ENCODE measurements at regions not wholly inside any gene's neighbourhood (a gene's known extent, or its start where the extent isn't known, plus 50 kb on each side); places are given as distances from the start of the nearest gene placed in this dataset.
A peak's percentile ranks its signal among the peaks of the same experiment; 100 is the strongest.
"Not testable (repeated sequence)": the region's sequence is repeated elsewhere in the genome, so short reads cannot be mapped to it uniquely, and the experiment has no call there.

DNA sequence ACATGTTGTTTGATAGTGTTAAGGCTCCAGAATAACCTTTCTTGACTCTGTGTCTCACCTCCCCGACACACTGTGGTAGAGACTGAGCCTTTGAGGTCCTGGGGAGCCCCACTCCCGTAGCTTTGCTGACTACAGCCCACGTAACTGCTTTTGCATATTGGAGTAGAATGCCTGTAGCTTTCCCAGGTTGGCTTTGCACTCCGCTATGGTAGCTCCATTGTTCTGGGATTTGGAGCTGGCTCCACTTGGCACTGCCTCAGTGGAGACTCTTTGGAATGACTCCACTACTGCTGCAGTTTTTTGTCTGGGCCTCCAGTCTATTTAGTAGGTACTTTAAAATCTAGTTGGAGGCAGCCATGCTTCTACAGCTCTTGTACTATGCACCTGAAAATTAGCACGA, 56.2 kb upstream of the ANXA1 start:
- DNase-seq: no peak

GRCh38 chr9:73093740-73094379, 57.8 kb upstream of the ANXA1 start:
- DNase-seq: no peak

- DNase-seq: no peak
Measured at GRCh38 chr9:73093016-73093739, 58.5 kb upstream of the ANXA1 start.

- DNase-seq: no peak
Measured at GRCh38 chr9:73091909-73092308, 59.8 kb upstream of the ANXA1 start.

- no peak for DNase-seq
Measured at GRCh38 chr9:73090214-73090613, 61.5 kb upstream of the ANXA1 start.

- DNase-seq: no peak
Measured at GRCh38 chr9:73089304-73089985, 62.2 kb upstream of the ANXA1 start.

DNA sequence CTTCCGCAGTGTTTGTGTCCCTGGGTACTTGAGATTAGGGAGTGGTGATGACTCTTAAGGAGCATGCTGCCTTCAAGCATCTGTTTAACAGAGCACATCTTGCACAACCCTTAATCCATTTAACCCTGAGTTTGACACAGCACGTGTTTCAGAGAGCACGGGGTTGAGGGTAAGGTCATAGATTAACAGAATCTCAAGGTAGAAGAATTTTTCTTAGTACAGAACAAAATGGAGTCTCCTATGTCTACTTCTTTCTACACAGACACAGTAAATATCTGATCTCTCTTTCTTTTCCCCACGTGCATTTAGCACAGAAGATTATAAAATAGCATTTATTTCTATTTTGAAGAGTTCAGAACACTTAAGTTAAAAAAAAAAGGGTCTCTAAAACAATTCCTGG, 63.8 kb upstream of the ANXA1 start:
- not testable (repeated sequence) for DNase-seq

- no peak for DNase-seq
Measured at GRCh38 chr9:73083519-73083918, 68.1 kb upstream of the ANXA1 start.

DNA sequence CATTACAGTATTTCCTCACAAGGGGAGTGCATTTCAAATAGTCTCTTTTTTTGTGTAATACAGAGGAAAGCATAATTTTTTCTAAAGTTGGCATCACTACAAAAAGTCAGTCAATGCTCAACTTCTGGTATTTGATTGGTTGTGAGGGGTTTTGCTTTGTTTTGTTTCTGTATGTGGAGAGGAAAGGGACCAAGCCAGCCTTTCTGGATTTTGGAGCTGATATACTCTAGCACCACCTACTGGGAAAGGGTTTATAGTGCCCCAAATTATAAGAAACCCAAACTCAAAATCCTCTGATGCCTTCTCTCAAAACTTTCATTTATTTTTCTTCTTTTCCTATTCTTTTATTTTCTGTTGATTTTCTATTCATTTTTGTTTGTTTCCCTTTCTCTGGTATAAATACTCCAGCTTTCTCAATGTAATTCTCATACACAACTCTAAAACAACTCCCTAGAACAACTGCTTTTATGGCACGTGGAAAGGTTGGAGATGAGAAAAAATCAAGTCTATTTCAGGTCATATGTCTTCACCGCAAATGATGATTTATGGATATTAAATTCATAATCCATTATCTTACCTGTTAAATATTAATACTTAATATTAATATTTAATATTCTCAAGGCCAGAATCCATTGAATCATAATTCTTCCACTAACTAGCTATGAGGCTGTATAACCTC, 69.5 kb upstream of the ANXA1 start:
- DNase-seq: peak; percentile 39

GRCh38 chr9:73080110-73080694, 71.5 kb upstream of the ANXA1 start:
- DNase-seq: no peak

GRCh38 chr9:73079326-73079725, 72.3 kb upstream of the ANXA1 start:
- DNase-seq: no peak

GRCh38 chr9:73077625-73078030, 74.0 kb upstream of the ANXA1 start:
- no peak for DNase-seq

DNA sequence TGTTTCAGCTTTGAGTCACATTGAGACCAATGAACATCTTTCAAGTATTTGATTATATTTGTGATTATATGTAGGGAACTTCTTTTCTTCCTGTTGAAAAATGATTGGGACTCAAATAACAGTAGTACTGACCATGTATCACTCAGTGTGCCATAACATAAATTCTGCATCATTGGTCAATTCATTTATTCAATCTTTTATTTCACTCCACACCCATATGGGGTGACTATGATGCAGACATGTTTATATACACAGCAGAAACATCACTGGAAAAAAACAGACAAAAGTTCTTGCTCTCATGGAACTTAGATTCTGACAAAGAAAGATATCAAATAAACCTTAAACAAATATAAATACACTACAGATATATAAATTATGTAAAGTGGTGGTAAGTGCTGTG, 74.7 kb upstream of the ANXA1 start:
- no peak for DNase-seq

DNA sequence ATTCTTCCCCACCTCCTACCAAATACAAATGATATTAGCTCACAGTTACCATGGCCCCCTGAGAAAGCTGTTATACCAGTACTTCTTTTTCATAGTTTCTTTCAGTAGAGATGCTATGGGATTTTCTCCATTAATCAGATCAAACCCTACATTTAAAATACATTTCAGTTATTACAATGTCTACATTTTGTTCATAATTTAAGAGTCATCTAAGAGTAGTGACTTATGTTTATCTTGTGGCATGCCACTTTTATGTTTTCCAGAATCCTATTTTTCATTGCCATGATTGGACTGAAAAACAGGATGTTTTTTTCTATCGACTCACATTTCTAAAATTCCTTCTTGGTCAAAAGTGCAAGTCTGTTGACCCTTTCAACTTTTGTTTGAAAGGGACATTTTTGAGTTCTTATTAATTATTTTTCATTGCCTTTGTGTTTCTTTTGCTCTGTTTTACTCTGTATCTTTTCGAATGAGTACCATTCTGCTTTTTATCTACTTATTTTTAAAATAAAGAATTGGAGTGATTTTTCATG, 77.4 kb upstream of the ANXA1 start:
- DNase-seq: no peak

- no peak for DNase-seq
Measured at GRCh38 chr9:73073337-73074175, 78.1 kb upstream of the ANXA1 start.

GRCh38 chr9:73067074-73067473, 84.6 kb upstream of the ANXA1 start:
- DNase-seq: no peak

DNA sequence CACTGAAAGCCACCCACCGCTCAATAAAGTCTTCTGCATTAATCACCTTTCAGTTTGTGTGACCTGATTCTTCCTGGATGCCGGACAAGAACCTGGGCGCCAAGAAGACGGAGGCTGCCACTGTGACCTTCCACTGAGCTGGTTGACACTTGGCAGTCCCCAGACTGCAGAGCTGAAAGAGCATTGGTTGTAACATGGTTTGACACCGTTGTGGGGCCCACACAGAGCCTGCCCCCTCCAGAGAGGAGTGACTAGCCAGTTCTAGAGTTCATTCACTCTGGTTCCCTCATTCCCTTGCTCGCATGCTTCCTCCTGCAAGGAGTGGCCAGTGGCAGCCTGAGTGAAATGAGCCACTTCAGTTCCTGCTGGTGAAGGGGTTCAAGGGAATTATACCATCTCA, 86.2 kb upstream of the ANXA1 start:
- DNase-seq: no peak

DNA sequence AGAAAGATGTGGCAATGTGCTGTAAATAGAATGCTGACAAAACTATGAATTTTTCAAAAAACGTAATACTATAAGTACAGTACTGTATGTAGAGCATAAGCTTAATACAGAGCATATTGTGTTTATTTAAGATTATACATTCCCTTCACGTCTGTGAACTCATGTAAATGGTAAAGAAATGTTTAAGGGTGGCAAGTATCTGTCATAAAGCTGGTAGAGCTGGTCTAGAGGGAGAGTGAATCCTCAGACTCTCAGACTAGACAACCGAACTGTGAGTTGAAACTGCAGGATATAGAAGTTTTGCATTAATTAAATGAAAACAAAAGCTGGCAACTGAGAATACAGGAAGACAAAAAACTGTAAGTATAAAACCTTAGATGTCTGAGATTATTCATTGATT, 87.3 kb upstream of the ANXA1 start:
- no peak for DNase-seq

DNA sequence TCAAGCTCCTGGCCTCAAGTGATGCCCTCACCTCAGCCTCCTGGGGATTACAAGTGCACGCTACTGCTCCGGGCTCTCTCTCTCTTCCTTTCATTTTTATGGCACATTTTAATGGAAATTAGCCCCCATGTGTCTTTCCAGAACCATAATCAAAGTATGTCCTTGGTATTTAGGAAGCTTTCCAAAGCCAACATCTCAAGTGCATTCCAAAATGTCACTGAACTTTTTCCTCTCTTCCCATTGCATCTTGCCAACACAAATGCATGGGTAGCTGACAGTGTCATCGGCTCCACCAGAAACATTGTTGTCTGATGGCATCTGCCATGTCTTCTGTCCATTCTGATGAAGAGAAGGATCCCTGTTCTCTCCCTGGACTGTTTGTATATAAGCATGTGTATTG, 90.5 kb upstream of the ANXA1 start:
- DNase-seq: no peak

GRCh38 chr9:73059247-73059646, 92.4 kb upstream of the ANXA1 start:
- no peak for DNase-seq

GRCh38 chr9:73056245-73056644, 95.4 kb upstream of the ANXA1 start:
- no peak for DNase-seq

DNA sequence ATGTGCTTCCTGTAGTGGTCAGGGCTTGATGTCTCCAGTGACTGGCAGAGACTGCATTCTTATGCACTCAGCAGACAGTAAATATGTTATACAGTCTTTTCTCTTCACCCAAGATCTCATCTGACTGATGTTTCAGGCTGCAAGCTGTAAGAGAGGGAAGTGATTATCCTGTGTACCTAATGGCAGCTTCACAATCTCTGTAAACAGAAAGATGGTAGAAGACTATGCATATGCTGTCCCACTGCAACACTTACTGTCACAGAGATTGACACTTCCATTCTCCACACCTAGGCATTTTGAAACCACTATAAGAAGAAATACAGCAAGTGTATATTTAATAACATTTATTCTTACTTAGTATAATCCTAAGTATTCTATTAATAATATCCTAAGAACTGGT, 97.6 kb upstream of the ANXA1 start:
- no peak for DNase-seq
